Nephron progenitor cell (in vitro differentiated cells): ENCODE measurements at regions not wholly inside any gene's neighbourhood (a gene's known extent, or its start where the extent isn't known, plus 50 kb on each side); places are given as distances from the start of the nearest gene placed in this dataset.

Experiments
- DNase-seq: peaks from one replicate; pipeline ENCODE4 v3.0.0; 2021
- H3K27ac Mint-ChIP-seq: 2 replicates; pipeline ENCODE4 v1.8.0; 2021; ENCODE audit warnings: mild to moderate bottlenecking, moderate library complexity, mixed read lengths
- H3K27me3 Mint-ChIP-seq: 2 replicates; pipeline ENCODE4 v1.8.0; 2021; ENCODE audit warnings: mild to moderate bottlenecking, low read depth, mixed read lengths; ENCODE audit not compliant: poor library complexity
- H3K36me3 Mint-ChIP-seq: 2 replicates; pipeline ENCODE4 v1.8.0; 2021; ENCODE audit warnings: low read depth, mixed read lengths
- H3K4me1 Mint-ChIP-seq: 2 replicates; pipeline ENCODE4 v1.8.0; 2021; ENCODE audit warnings: mixed read lengths
- H3K4me3 Mint-ChIP-seq: 2 replicates; pipeline ENCODE4 v1.8.0; 2021; ENCODE audit warnings: mild to moderate bottlenecking, moderate library complexity, mixed read lengths
- H3K9me3 Mint-ChIP-seq: 2 replicates; pipeline ENCODE4 v1.8.0; 2021; ENCODE audit warnings: mild to moderate bottlenecking, moderate library complexity, mixed read lengths
- TF ChIP-seq, protein P1 (sequence below): fragments of 200-600 bp; sonication (generic); IDR thresholded peaks from 2 replicates; pipeline ENCODE4 v1.5.0; 2021; ENCODE audit warnings: antibody characterized with exemption

DNA sequence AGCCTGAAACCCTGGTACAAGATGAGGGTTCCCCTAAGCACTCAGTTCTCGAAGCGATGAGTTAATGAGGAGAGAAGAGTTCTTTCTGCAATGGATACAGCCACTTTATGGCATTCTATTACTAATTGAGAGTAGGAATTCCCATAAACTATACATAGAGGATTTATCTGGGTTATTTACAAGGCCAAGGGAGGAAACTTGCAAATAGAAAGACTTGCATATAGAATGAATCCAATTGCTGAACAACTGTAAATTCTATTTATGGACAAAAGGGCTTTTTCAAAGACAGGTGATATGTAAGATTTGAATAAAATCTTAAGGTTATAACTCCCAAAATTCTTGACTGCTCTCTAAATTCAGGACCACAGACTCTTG lies 182.2 kb downstream of the PPARGC1A start:
- no peak for DNase-seq
- no peaks in the 10 kb centered on the region for H3K9me3 Mint-ChIP-seq
- H3K27ac Mint-ChIP-seq, result no peak overlapping the region
- no peaks in the 10 kb centered on the region for H3K4me1 Mint-ChIP-seq
- TF ChIP-seq, protein P1, sequence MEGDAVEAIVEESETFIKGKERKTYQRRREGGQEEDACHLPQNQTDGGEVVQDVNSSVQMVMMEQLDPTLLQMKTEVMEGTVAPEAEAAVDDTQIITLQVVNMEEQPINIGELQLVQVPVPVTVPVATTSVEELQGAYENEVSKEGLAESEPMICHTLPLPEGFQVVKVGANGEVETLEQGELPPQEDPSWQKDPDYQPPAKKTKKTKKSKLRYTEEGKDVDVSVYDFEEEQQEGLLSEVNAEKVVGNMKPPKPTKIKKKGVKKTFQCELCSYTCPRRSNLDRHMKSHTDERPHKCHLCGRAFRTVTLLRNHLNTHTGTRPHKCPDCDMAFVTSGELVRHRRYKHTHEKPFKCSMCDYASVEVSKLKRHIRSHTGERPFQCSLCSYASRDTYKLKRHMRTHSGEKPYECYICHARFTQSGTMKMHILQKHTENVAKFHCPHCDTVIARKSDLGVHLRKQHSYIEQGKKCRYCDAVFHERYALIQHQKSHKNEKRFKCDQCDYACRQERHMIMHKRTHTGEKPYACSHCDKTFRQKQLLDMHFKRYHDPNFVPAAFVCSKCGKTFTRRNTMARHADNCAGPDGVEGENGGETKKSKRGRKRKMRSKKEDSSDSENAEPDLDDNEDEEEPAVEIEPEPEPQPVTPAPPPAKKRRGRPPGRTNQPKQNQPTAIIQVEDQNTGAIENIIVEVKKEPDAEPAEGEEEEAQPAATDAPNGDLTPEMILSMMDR, result no peak
- H3K4me3 Mint-ChIP-seq, result no peak overlapping the region
- H3K27me3 Mint-ChIP-seq, result peaks cover 2% of the 10 kb centered on the region
- no peaks in the 10 kb centered on the region for H3K36me3 Mint-ChIP-seq

DNA sequence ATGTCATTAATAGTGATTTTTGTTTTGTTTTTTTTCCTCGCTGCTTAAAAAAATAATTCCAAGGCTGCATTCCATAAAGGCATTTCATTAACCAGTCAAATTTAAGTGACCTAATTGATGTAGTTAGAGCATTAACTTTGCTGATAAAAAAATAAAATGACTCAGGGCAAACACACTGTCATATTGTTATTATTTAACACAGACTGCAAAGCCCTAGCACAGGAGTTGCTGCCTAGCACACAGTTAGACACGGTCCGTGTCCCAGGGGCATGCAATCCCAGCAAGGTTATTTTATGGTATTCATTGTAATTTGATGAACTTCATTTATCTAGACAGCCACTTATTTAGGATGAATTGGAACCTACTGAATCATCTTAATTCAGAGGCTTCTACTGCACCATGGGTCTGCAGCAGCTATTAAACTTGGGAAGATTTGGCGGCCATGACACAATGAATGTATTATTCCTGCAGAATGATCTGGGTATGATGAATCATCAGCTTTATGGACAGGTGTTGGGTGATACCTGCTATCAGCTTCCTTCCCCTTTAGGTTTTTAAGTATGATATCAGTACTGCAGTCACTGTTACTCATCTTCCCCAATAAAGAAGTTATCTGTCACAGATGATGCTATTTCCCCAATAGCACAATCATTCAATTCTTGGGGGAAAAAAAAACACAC lies 182.7 kb downstream of the PPARGC1A start:
- Mint-ChIP-seq H3K9me3 (no peaks in the 10 kb centered on the region), H3K4me3 (no peak overlapping the region), H3K4me1 (no peaks in the 10 kb centered on the region), H3K36me3 (no peaks in the 10 kb centered on the region), H3K27ac (no peak overlapping the region), H3K27me3 (peaks cover 2% of the 10 kb centered on the region)
- TF ChIP-seq, protein P1, result no peak
- DNase-seq, result no peak

DNA sequence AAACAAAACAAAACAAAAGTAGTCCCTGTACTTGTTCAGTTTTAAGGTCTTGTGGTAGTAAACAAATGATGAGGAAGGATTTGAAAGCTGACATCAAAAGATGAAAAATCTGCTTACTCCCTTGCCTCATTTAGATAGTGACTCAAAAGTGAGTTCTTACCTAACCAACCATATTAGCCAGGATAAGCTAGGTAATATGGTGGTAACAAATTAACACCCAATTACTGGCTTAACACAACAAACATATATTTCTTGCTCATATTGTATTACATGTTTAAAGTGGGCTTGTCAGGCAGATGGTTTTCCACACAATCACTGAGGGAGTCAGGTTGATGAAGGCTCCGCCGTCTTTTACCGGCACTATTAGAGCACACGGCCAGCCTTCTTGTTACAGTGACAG lies 189.7 kb downstream of the PPARGC1A start:
- Mint-ChIP-seq H3K4me1 (no peaks in the 10 kb centered on the region), H3K36me3 (no peaks in the 10 kb centered on the region)

DNA sequence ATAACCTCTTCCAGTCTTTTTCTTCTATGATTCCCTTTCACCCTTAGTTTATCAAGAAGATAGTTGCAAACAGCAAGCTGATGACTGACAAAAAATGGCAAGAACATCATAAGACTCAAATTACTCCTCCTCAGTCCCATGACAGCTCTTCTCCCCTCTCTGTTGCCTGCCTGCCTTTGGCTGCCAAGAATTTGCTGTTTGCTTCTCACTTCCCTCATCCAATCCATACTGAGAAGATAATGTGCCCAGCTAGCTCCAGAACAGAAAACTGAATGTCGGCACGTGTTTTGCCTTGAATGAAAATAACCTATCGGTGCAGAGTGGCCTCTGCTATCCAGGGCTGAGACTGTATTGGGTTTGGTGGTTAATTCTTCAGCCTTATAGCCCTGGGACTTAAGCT lies 192.1 kb downstream of the PPARGC1A start:
- Mint-ChIP-seq H3K36me3 (no peaks in the 10 kb centered on the region), H3K4me1 (no peaks in the 10 kb centered on the region), H3K4me3 (no peak overlapping the region), H3K27me3 (peaks cover 5% of the 10 kb centered on the region), H3K9me3 (no peaks in the 10 kb centered on the region), H3K27ac (no peak overlapping the region)
- no peak for DNase-seq
- TF ChIP-seq, protein P1, result no peak

More for the DNA sequence above, 189.7 kb downstream of the PPARGC1A start:
- DNase-seq, result no peak
- TF ChIP-seq, protein P1, result no peak
- Mint-ChIP-seq H3K9me3 (no peaks in the 10 kb centered on the region), H3K4me3 (no peak overlapping the region), H3K27me3 (peaks cover 5% of the 10 kb centered on the region), H3K27ac (no peak overlapping the region)

DNA sequence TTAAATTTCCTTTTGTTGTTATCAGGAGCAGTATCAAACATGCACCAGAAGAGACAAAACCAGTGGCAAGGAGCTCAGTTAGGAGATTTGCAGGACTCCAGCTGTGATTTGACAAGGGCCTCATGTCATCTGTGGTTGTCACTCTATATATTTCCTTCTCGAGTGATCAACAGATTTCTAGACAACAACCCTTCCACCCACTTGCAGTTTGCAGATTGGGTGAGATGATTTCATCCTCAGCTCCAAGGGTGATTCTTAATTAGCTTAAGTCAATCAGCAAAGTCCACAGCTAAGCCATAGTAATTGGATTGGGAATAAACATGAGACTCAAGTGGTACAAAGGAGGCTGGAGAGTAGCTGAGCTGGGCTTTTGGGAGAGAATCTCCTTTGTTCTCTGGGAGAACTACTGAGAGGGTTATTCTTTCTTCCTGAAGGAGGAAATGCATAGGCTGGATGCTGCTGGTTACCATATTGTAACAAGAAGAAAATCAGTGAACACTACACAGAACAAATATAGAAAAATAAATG lies 192.8 kb downstream of the PPARGC1A start:
- Mint-ChIP-seq H3K27me3 (peaks cover 5% of the 10 kb centered on the region), H3K9me3 (no peaks in the 10 kb centered on the region), H3K27ac (no peak overlapping the region), H3K36me3 (no peaks in the 10 kb centered on the region), H3K4me3 (no peak overlapping the region), H3K4me1 (no peaks in the 10 kb centered on the region)
- TF ChIP-seq, protein P1, result no peak
- DNase-seq, result no peak
